Left lung (tissue), 4 donors: ENCODE measurements at regions not wholly inside any gene's neighbourhood (a gene's known extent, or its start where the extent isn't known, plus 50 kb on each side); places are given as distances from the start of the nearest gene placed in this dataset.

ENCODE experiments used
- ATAC-seq: fragments of 200-7000 bp; cut with Tn5 transposase; one replicate; pipeline ENCODE4 v1.9.1; 2020; ENCODE audit warnings: moderate library complexity
- DNase-seq, 4 donors: peaks; one replicate each; pipeline ENCODE4 v3.0.0-alpha.2; 2013 to 2020
- H3K27ac ChIP-seq, 2 donors: fragments of 200-600 bp; sonication (generic) in 1 of 2; one replicate each; pipeline versions ENCODE4 v1.5.0 to v1.8.0; 2020 to 2021
- H3K27me3 ChIP-seq, 2 donors: fragments of 200-600 bp; sonication (generic) in 1 of 2; one replicate each; pipeline versions ENCODE4 v1.5.0 to v1.8.0; 2020 to 2021
- H3K36me3 ChIP-seq, 2 donors: fragments of 200-600 bp; sonication (generic) in 1 of 2; one replicate each; pipeline versions ENCODE4 v1.5.0 to v1.8.0; 2020 to 2021
- H3K4me1 ChIP-seq, 2 donors: fragments of 200-600 bp; one replicate each; pipeline ENCODE4 v1.8.0; 2021
- H3K4me3 ChIP-seq, 2 donors: fragments of 200-600 bp; sonication (generic) in 1 of 2; one replicate each; pipeline versions ENCODE4 v1.5.0 to v1.8.0; 2020 to 2021; ENCODE audit warnings: mild to moderate bottlenecking in 1 of 2
- H3K9me3 ChIP-seq, 2 donors: fragments of 200-600 bp; sonication (generic) in 1 of 2; one replicate each; pipeline versions ENCODE4 v1.5.0 to v1.8.0; 2020 to 2021
- intact Hi-C, 2 donors: fragments of 100-400 bp; cut with DNase I; formaldehyde crosslinking; loops; one replicate each; pipeline versions ENCODE4 v1.11.2 to v1.14.2; 2022
- TF ChIP-seq, protein P1 (sequence below), 2 donors: fragments of 200-600 bp; sonication (generic) in 1 of 2; IDR thresholded peaks; one replicate each; pipeline versions ENCODE4 v1.5.0 to v1.8.0; 2021; ENCODE audit warnings: antibody characterized with exemption in 2 of 2
- donor health status: DM: no; HTN: yes; CAD: no.
- donor health status: DM: no; HTN: no; CAD: no.

GRCh38 chr2:125698280-125698679 lies 957.7 kb upstream of the GYPC start:
- TF ChIP-seq, protein P1, sequence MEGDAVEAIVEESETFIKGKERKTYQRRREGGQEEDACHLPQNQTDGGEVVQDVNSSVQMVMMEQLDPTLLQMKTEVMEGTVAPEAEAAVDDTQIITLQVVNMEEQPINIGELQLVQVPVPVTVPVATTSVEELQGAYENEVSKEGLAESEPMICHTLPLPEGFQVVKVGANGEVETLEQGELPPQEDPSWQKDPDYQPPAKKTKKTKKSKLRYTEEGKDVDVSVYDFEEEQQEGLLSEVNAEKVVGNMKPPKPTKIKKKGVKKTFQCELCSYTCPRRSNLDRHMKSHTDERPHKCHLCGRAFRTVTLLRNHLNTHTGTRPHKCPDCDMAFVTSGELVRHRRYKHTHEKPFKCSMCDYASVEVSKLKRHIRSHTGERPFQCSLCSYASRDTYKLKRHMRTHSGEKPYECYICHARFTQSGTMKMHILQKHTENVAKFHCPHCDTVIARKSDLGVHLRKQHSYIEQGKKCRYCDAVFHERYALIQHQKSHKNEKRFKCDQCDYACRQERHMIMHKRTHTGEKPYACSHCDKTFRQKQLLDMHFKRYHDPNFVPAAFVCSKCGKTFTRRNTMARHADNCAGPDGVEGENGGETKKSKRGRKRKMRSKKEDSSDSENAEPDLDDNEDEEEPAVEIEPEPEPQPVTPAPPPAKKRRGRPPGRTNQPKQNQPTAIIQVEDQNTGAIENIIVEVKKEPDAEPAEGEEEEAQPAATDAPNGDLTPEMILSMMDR (IDR thresholded peaks at IDR 0.05) = no peak
- intact Hi-C loops = no loop called here
- Histone ChIP-seq H3K9me3 (no peaks in the 10 kb centered on the region), H3K27ac (no peak overlapping the region), H3K36me3 (no peaks in the 10 kb centered on the region), H3K4me3 (no peak overlapping the region), H3K4me1 (no peaks in the 10 kb centered on the region), H3K27me3 (no peaks in the 10 kb centered on the region)
- DNase-seq (no peak), ATAC-seq (no peak)

GRCh38 chr2:125701070-125701469 lies 954.9 kb upstream of the GYPC start:
- Histone ChIP-seq H3K4me3 (no peak overlapping the region), H3K27ac (no peak overlapping the region), H3K36me3 (no peaks in the 10 kb centered on the region), H3K27me3 (no peaks in the 10 kb centered on the region), H3K4me1 (no peaks in the 10 kb centered on the region), H3K9me3 (no peaks in the 10 kb centered on the region)
- ATAC-seq (no peak), DNase-seq (no peak)
- TF ChIP-seq, protein P1 (IDR thresholded peaks at IDR 0.05) = no peak
- intact Hi-C loops = no loop called here

DNA sequence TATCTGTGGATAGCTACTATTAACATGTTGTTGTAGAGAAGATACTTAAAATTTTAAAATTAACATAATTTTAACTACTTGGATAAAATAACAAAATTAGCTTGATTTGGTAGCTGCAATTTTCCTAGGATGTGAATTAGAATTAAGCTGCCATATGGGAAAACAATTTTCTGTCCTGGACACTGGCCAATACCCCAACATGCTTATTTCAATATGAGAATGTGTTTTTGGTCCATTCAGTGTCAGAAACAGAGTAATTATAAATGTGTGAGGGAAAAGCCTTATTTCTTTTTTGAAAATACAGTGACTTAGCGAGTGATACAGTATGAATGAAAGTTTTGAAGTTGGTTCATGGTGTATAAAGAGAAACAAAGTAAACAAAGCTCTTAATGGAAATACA lies 948.3 kb upstream of the GYPC start:
- TF ChIP-seq, protein P1 (IDR thresholded peaks at IDR 0.05) = no peak
- intact Hi-C loops = no loop called here
- H3K9me3 ChIP-seq = no peaks in the 10 kb centered on the region
- H3K4me1 ChIP-seq = no peaks in the 10 kb centered on the region
- H3K27me3 ChIP-seq = no peaks in the 10 kb centered on the region
- no peaks in the 10 kb centered on the region for H3K36me3 ChIP-seq
- DNase-seq (peak in 1 of 4 donors; percentile 8), ATAC-seq (no peak)
- no peak overlapping the region for H3K4me3 ChIP-seq
- H3K27ac ChIP-seq = no peak overlapping the region

GRCh38 chr2:125710561-125710960 lies 945.4 kb upstream of the GYPC start:
- Histone ChIP-seq H3K4me1 (no peaks in the 10 kb centered on the region), H3K9me3 (no peaks in the 10 kb centered on the region)
- TF ChIP-seq, protein P1 (IDR thresholded peaks at IDR 0.05) = no peak

GRCh38 chr2:125711075-125711474 lies 944.9 kb upstream of the GYPC start:
- Histone ChIP-seq H3K36me3 (no peaks in the 10 kb centered on the region), H3K27me3 (no peaks in the 10 kb centered on the region), H3K4me1 (no peaks in the 10 kb centered on the region), H3K27ac (no peak overlapping the region), H3K9me3 (no peaks in the 10 kb centered on the region), H3K4me3 (no peak overlapping the region)
- intact Hi-C loops = no loop called here
- TF ChIP-seq, protein P1 (IDR thresholded peaks at IDR 0.05) = no peak
- ATAC-seq (no peak), DNase-seq (no peak)

More at GRCh38 chr2:125710561-125710960, 945.4 kb upstream of the GYPC start:
- intact Hi-C loops = no loop called here
- H3K4me3 ChIP-seq = no peak overlapping the region
- H3K36me3 ChIP-seq = no peaks in the 10 kb centered on the region
- H3K27ac ChIP-seq = no peak overlapping the region
- no peaks in the 10 kb centered on the region for H3K27me3 ChIP-seq
- ATAC-seq = no peak
- peak in 1 of 4 donors; percentile 12 for DNase-seq
